GM21515 (cell line): ENCODE measurements at regions not wholly inside any gene's neighbourhood (a gene's known extent, or its start where the extent isn't known, plus 50 kb on each side); places are given as distances from the start of the nearest gene placed in this dataset.
"Not testable (repeated sequence)": the region's sequence is repeated elsewhere in the genome, so short reads cannot be mapped to it uniquely, and the experiment has no call there.

Experiments used
- ATAC-seq: cut with Tn5 transposase; IDR thresholded peaks from one replicate; pipeline ENCODE4 v1.9.1; 2021; ENCODE audit not compliant: unreplicated experiment

GRCh38 chr13:48806522-48806921 is 152.8 kb downstream of the CYSLTR2 start:
- ATAC-seq, result no peak

DNA sequence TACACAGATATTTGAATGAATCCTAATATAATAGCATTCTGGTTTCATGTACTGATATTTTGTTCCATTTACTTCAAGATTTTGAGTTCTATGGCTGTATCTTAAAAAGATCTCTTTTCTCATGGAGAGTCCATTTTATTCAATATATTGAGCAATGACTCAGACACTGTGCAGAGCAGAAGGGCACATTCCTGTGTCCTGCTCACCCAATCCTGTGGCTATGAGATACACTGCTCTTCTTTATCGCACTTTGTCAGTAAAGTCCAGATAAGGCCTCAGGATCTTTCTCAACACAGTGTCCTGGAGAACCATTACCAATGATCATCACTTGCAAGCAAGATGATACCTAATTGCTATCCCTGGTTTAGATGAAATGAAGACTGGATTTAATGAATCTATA is 155.0 kb downstream of the CYSLTR2 start:
- ATAC-seq, result no peak

GRCh38 chr13:48810013-48810412 is 156.3 kb downstream of the CYSLTR2 start:
- ATAC-seq, result no peak

DNA sequence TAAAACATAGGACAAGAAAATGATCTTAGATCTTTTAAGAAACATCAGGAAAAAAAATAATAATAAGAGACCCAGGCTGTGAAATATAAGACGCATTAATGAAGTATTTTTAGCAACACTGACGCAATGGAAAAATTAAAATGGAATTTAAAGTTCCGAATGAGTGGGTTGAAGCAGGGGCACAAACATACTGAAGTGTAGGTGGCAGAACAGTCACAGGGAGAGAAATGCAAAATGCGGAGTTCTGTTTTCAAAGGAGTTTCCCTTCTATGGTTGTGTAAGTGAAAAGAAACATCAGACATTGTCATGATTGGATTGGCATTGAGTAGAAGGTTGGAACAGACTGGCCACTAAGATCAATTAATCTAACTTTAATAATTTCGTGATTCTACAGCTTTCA is 159.8 kb downstream of the CYSLTR2 start:
- ATAC-seq, result no peak

DNA sequence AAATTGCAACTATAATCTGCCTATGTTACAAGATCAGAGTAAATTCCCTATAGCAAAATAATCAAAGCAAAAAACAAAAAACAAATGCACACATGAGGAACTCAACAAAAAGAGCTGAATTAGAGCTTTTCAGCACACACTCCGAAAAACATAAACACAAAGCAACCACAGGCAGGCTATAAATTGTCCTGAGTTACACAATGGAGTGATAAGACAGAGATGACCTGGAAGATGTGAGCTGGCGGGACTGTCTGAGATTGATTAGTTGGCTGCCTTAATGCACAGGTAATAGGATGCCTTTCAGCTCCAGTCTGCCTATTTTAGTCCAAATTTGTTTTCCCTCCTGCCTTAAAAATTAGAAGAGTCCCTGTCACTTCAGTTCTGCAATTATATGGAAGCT is 159.0 kb upstream of the FNDC3A start:
- no peak for ATAC-seq

- no peak for ATAC-seq
These were observed 158.4 kb upstream of the FNDC3A start for GRCh38 chr13:48817166-48817802.

DNA sequence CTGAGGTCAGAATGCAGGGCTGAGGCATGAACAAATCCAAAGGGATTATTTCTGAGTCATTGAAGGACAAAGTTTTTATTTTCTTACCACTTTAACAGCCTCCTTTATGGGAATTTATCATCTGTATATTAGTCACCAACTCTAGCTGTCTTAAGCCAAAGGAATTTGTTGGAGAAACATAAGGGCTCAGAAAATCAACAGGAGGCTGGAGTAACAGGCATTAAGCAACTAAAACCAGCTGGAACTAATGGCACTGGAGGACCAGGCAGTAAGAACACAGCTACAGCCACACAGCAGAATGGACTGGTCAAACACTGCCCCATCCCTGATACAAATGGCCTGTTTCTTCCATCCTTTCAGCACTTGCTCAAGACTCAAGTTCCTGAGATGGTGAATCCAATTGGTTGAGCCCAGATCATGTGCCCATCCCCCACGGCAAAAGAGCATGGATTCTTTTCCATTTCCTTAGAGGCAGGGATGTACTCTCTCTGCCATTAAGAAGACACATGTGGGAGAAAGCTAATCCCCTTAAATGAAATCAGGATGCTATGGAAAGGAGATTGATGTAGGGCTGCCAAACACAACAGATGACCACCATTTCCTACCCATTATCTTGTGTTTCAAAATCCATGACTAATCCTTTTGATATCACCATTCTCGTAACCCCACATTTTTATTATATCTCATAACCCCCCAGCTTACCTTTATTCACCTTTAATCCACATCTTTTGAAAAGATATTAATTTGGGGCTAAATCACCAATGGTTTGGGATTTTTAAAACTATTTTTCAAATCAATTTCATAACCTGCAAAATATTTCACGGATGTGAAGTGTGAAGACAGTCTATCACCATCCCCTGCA is 157.0 kb upstream of the FNDC3A start:
- no peak for ATAC-seq

GRCh38 chr13:48819376-48819775 is 156.3 kb upstream of the FNDC3A start:
- no peak for ATAC-seq

DNA sequence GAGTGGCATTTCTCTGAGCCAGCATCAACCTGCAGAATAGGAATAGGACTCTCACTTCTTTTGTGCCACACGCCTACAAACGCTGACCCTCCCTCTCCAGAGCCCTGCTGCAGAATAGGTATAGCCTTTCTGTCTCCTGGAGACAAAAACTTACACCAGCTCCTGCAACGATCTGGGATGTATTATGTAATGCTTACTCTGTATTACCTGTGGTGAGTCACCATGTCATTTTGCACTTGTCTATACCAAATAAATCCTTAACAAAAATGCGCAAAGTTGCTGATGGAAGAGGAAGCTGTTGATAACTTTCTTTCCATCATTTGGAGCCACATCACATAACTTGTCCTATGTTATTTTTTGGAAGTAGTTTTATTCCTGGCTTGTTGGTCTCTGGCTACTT is 155.8 kb upstream of the FNDC3A start:
- no peak for ATAC-seq

- not testable (repeated sequence) for ATAC-seq
These were observed 152.2 kb upstream of the FNDC3A start for GRCh38 chr13:48823526-48823925.

GRCh38 chr13:48826039-48826438 is 149.7 kb upstream of the FNDC3A start:
- ATAC-seq, result no peak

- ATAC-seq, result not testable (repeated sequence)
These were observed 148.7 kb upstream of the FNDC3A start for GRCh38 chr13:48826922-48827454.

GRCh38 chr13:48827709-48828108 is 148.0 kb upstream of the FNDC3A start:
- no peak for ATAC-seq

- no peak for ATAC-seq
These were observed 146.7 kb upstream of the FNDC3A start for GRCh38 chr13:48828962-48829411.

DNA sequence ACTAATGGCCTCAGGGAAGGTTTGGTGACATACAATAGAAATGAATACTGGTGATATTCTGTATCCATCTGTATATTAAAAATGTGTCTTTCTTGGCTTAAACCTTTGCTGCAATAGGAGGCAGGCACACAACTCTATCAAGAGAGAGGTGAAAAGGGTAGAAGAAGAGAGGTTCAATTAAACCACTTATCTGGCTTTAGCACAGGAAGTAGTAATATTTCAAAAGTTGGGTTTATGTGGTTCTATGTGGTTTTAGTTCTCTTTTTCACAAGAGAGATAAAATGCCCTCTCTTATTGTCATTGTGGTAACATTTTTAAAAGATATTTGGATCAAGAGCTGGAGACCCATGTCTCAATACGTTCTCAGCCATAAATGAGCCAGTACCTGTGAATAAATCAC is 146.2 kb upstream of the FNDC3A start:
- no peak for ATAC-seq

DNA sequence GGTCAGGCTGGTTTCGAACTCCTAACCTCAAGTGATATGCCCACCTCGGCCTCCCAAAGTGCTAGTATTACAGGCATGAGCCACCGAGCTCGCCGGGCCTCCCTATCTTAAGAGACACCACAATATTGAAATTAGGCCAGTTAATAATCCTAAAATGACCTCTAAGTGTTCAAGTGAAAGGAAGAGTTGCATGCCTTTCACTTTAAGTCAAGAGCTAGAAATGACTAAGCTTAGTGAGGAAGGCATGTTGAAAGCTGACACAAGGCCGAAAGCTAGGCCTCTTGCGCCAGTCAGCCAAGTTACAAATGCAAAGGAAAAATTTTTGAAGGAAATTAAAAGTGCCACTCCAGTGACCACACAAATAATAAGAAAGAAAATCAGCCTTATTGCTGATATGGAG is 144.5 kb upstream of the FNDC3A start:
- peak; percentile 58 for ATAC-seq

DNA sequence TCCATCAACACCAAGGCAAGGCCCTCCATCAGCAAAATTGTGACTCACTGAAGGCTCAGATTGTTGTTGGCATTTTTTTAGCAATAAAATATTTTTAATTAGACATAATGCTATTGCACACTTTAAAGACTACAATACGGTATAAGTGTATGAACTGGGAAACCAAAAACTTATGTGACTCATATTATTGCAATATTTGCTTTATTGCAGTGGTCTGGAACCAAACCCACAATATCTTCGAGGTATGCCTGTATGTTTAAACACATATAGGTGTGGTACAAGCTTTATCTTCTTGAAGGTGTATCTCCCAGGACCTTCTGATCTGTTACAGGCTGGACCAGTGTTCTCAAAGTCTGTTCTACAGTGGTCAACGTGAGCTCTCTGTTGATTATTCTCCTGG is 142.3 kb upstream of the FNDC3A start:
- no peak for ATAC-seq

DNA sequence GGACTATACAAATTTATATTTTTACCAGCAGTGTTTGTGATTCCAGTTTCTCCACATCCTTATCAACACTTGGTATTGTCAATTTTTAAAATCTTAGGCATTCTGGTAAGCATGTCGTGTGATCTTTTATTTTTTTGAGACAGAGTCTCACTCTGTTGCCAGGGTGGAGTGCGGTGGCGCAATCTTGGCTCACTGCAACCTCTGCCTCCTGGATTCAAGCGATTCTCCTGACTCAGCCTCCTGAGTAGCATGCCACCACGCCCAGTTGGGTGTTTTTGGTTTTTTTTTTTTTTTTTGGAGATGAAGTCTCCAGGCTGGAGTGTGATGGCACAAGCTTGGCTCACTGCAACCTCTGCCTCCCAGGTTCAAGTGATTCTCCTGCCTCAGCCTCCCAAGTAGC is 140.4 kb upstream of the FNDC3A start:
- ATAC-seq, result not testable (repeated sequence)

DNA sequence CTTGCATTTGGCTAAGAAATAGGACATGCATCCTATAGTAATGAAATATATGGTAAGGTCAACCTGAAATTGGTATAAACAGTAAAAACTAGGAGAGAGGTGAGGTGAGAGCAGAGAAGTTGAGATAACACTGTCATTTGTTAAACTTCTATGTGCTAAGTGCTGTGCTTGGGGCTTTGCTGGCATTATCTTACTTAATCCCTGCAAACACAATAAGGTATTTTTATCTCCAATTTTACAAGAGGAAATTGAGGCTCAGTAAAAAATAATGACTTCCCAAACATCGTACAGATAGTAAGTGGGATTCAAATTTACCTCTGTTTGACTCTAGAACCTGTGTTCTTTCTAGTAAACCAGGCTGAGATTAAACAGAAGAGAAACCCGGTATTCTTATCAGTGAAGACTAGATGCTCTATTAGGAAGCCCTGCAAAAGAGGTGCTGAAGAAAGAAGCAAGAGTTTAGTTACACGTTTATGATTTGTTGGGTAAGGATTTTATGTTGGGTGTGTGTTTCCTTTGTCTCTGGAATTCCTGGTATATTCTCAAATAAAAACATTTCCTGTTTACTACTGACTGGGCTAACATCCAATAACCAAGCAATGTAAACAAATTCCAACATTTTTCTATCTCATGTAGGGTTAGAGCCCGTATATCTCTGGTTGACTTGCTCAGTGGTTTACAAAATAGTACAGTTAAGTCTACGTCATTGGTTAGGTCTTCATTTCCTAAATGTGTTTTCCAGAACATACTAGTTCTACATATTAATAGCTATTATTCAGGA is 137.3 kb upstream of the FNDC3A start:
- no peak for ATAC-seq

GRCh38 chr13:48839171-48839570 is 136.5 kb upstream of the FNDC3A start:
- ATAC-seq, result no peak

DNA sequence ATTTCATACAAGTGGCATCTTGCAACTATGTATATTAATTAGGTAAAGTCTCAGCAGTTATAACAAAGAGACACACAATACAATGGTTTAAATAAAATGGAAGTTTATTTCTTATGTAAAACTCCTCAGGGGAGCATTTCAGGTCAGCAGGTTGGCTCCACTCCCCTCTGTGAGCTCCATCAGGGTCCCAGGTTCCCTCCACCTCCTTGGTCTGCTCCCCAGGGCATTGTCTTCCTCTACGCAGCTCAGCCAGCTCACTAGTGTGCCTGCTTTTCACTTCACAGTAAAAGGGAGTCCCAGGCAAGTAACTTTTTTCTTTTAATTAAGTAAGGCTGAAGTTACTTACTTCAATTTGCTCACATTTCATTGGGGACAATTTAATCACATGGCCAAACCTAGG is 135.3 kb upstream of the FNDC3A start:
- no peak for ATAC-seq
